ENCODE measurements at regions not wholly inside any gene's neighbourhood (a gene's known extent, or its start where the extent isn't known, plus 50 kb on each side); places are given as distances from the start of the nearest gene placed in this dataset.
"Not testable (repeated sequence)": the region's sequence is repeated elsewhere in the genome, so short reads cannot be mapped to it uniquely, and the experiment has no call there.

DNA sequence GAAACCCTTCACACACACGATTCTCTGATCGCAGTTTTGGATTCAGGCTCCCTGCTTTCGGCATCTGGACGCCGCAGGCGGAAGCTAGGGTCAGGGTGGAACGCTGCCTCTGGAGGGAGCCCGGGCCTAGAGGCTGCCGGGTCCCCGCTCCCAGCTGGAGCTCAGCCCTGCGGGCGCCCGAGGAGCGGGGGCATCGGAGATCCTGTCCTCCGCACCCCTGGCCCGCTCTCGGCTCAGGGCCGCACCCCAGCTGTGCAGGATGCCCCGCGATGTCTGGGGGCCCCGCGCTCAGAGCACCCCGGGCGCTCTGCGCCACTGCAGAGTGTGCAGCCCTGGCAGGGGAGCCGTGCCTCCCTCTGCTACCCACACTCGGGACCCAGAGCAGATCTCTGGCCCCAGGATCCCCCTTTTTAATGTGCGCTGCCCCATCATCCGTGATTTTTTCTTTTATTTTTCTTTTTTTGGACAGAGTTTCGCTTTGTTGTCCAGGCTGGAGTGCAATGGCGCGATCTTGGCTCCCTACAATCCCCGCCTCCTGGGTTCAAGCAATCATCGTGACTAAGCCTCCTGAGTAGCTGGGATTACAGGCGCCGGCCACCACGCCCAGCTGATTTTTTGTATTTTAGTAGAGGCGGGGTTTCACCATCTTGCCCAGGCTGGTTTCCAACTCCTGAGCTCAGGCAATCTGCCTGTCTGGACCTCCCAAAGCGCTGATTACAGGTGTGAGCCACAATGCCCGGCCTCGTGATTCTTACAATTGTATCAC is 54.8 kb upstream of the TUBA3E start:
- ATAC-seq (ENCODE audit: low FRiP score) = peak; percentile 54

DNA sequence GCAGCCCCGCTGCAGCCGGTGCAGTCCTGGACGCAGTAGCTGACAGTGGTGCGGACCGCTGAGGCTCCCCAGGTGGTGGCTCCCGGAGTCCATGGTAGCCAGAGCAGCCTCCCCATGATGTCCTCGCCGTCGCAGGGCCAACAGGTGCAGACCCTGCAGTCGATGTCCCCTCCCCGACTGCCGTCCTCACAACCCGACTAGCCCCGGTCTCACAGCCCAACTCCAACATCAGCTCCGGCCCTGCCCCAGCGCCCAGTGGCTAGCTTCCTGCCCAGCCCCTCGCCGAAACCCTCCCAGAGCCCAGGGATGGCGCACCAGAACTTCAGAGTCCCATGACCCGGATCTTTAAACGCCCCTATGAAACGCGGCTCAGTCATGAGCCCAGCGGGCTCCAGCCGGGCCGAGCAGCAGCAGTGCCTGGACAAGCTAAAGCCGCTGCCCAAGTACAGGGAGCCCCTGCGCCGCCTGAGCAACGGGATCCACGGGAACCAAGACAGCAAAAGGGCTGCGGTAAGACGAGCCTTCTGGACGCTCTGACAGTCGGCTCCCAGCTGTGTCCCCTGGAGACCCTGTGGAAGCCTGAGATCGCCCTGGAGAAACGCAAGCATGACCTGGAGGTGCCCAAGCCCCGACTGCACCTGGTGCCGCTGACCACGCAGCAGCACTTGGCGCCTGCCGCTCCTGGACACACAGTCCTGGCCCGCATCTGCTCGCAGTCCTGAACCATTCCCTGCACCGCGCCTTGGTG is 53.8 kb upstream of the TUBA3E start:
- ATAC-seq (ENCODE audit: low FRiP score) = no peak
- no peak for DNase-seq (ENCODE audit: low spot score)
- TF ChIP-seq, protein P1, sequence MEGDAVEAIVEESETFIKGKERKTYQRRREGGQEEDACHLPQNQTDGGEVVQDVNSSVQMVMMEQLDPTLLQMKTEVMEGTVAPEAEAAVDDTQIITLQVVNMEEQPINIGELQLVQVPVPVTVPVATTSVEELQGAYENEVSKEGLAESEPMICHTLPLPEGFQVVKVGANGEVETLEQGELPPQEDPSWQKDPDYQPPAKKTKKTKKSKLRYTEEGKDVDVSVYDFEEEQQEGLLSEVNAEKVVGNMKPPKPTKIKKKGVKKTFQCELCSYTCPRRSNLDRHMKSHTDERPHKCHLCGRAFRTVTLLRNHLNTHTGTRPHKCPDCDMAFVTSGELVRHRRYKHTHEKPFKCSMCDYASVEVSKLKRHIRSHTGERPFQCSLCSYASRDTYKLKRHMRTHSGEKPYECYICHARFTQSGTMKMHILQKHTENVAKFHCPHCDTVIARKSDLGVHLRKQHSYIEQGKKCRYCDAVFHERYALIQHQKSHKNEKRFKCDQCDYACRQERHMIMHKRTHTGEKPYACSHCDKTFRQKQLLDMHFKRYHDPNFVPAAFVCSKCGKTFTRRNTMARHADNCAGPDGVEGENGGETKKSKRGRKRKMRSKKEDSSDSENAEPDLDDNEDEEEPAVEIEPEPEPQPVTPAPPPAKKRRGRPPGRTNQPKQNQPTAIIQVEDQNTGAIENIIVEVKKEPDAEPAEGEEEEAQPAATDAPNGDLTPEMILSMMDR (IDR thresholded peaks at IDR 0.05) = no peak

More for the DNA sequence above, 54.8 kb upstream of the TUBA3E start:
- TF ChIP-seq, protein P1 (IDR thresholded peaks at IDR 0.05) = no peak
- DNase-seq (ENCODE audit: low spot score) = no peak

DNA sequence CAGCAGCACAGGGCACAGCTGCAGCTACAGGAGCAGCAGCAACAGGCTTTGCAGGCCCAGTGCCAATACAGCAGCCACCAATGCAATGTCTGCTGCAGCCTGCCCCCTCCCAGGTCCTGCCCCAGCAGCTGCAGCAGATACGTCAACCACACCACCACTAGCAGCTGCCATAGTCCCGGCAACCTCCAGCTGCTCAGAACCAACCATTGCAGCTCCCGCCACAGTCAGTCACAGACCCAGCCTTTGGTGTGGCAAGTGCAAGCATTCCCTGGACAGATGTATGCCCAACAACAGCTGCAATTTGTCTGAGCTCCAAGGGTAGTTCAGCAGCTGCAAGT is 53.3 kb upstream of the TUBA3E start:
- ATAC-seq (ENCODE audit: low FRiP score) (no peak), DNase-seq (ENCODE audit: low spot score) (no peak)
- TF ChIP-seq, protein P1 (IDR thresholded peaks at IDR 0.05) = no peak

DNA sequence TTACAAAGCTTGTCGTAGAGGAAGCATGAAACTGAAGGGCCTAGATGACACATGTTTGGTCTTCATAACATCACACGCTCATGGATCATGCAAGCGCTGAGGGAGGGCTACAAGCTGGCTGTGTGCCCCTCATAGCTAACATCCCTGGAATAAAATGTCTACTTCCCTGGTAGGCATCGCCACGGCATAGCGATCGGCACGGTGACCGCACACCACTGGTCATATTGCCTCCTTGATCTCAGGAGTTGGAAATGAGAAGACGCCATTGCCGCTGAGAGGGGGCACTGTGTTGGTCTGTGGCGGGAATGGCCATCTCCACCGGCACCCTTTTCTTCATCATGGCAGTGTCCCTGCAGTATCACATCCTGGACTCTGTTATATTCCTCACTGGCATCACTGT is 50.1 kb upstream of the TUBA3E start:
- ATAC-seq (ENCODE audit: low FRiP score); DNase-seq (ENCODE audit: low spot score): not testable (repeated sequence)

Measured in omental fat pad (tissue), 3 donors.